Gastrocnemius medialis (tissue), 4 donors: ENCODE measurements at regions not wholly inside any gene's neighbourhood (a gene's known extent, or its start where the extent isn't known, plus 50 kb on each side); places are given as distances from the start of the nearest gene placed in this dataset.

Source experiments
- ATAC-seq, 2 donors: fragments of 150-250 bp; one replicate each; pipeline ENCODE4 v1.9.1; 2016
- DNase-seq, 2 donors: peaks; one replicate each; pipeline ENCODE4 v3.0.0-alpha.2; 2019
- H3K27ac ChIP-seq, 4 donors: fragments of 200-600 bp; sonication (generic); 1 replicate in 1 of 4; 2 replicates in 3 of 4; pipeline ENCODE4 v1.5.1; 2016 to 2018; ENCODE audit warnings: mild to moderate bottlenecking in 2 of 4, moderate library complexity in 1 of 4
- H3K27me3 ChIP-seq, 3 donors: fragments of 200-600 bp; sonication (generic) in 2 of 3; 1 replicate in 1 of 3; 2 replicates in 2 of 3; pipeline versions ENCODE4 v1.5.1 to v1.6.0; 2016 to 2019; ENCODE audit warnings: mild to moderate bottlenecking in 1 of 3, moderate library complexity in 1 of 3
- H3K36me3 ChIP-seq, 2 donors: fragments of 200-600 bp; sonication (generic) in 1 of 2; one replicate each; pipeline ENCODE4 v1.5.1; 2017 to 2018
- H3K4me1 ChIP-seq, 2 donors: fragments of 200-600 bp; sonication (generic) in 1 of 2; one replicate each; pipeline ENCODE4 v1.5.1; 2016 to 2017; ENCODE audit warnings: mild to moderate bottlenecking in 2 of 2
- H3K4me3 ChIP-seq, 4 donors: fragments of 200-600 bp; sonication (generic) in 3 of 4; 1 replicate in 1 of 4; 2 replicates in 3 of 4; pipeline ENCODE4 v1.5.1; 2016 to 2019; ENCODE audit warnings: mild to moderate bottlenecking in 2 of 4
- H3K9me3 ChIP-seq, 3 donors: fragments of 200-600 bp; sonication (generic) in 2 of 3; 1 replicate in 1 of 3; 2 replicates in 2 of 3; pipeline ENCODE4 v1.5.1; 2016 to 2019
- CTCF ChIP-seq, 5 experiments: fragments of 450-650 bp in 3 of 5; fragments of 200-600 bp in 2 of 5; sonication (generic) in 2 of 5; IDR thresholded peaks in 4 of 5; conservative IDR thresholded peaks in 1 of 5; 1 replicate in 4 of 5; 2 replicates in 1 of 5; pipeline ENCODE4 v1.5.1; 2016 to 2019; ENCODE audit warnings: antibody characterized with exemption in 5 of 5, mild to moderate bottlenecking in 3 of 5, moderate library complexity in 3 of 5
- POLR2A ChIP-seq, 2 donors: fragments of 450-650 bp; IDR thresholded peaks; one replicate each; pipeline ENCODE4 v1.6.1; 2017; ENCODE audit warnings: antibody characterized with exemption in 2 of 2, mild to moderate bottlenecking in 2 of 2, moderate library complexity in 2 of 2
- in situ Hi-C, 4 donors: fragments of 200-750 bp; cut with MboI; loops; one replicate each; pipeline versions ENCODE4 v1.15.0 to v1.8.0; 2017; ENCODE audit warnings: low sequenced_read_pairs in 4 of 4
- intact Hi-C: fragments of 100-400 bp; cut with DNase I; formaldehyde crosslinking; loops from one replicate; pipeline ENCODE4 v1.15.1; 2023; ENCODE audit warnings: low total_unique reads

GRCh38 chrX:4800756-4801155 lies 1087.3 kb upstream of the PRKX start:
- no peak for DNase-seq
- no peaks in the 10 kb centered on the region for H3K9me3 ChIP-seq
- H3K27ac ChIP-seq = no peak overlapping the region
- intact Hi-C loops = no loop called here
- no peak for TF ChIP-seq CTCF (IDR thresholded peaks at IDR 0.05 in 4 of 5, conservative IDR thresholded peaks at IDR 0.05 in 1 of 5)
- no peak for TF ChIP-seq POLR2A (IDR thresholded peaks at IDR 0.05)
- no peaks in the 10 kb centered on the region for H3K36me3 ChIP-seq
- ATAC-seq = no peak
- H3K4me3 ChIP-seq = no peak overlapping the region
- no peaks in the 10 kb centered on the region for H3K4me1 ChIP-seq
- in situ Hi-C loops = no loop called here
- no peaks in the 10 kb centered on the region for H3K27me3 ChIP-seq

- in situ Hi-C loops = no loop called here
These were observed 1074.5 kb upstream of the PRKX start for GRCh38 chrX:4787971-4788370.

GRCh38 chrX:4764888-4765287 lies 1051.4 kb upstream of the PRKX start:
- no peaks in the 10 kb centered on the region for H3K27me3 ChIP-seq
- H3K27ac ChIP-seq = no peak overlapping the region
- H3K4me1 ChIP-seq = no peaks in the 10 kb centered on the region
- ATAC-seq (no peak), DNase-seq (no peak)
- no peaks in the 10 kb centered on the region for H3K9me3 ChIP-seq
- no peaks in the 10 kb centered on the region for H3K36me3 ChIP-seq
- TF ChIP-seq CTCF (IDR thresholded peaks at IDR 0.05 in 4 of 5, conservative IDR thresholded peaks at IDR 0.05 in 1 of 5) = no peak
- TF ChIP-seq POLR2A (IDR thresholded peaks at IDR 0.05) = no peak
- no peak overlapping the region for H3K4me3 ChIP-seq
- in situ Hi-C loops (no loop called here), intact Hi-C loops (no loop called here)

More at GRCh38 chrX:4787971-4788370, 1074.5 kb upstream of the PRKX start:
- no peak overlapping the region for H3K4me3 ChIP-seq
- ATAC-seq = no peak
- DNase-seq = no peak
- no peak overlapping the region for H3K27ac ChIP-seq
- H3K36me3 ChIP-seq = no peaks in the 10 kb centered on the region
- TF ChIP-seq POLR2A (IDR thresholded peaks at IDR 0.05) = no peak
- no peak for TF ChIP-seq CTCF (IDR thresholded peaks at IDR 0.05 in 4 of 5, conservative IDR thresholded peaks at IDR 0.05 in 1 of 5)
- no peaks in the 10 kb centered on the region for H3K9me3 ChIP-seq
- intact Hi-C loops = no loop called here
- H3K4me1 ChIP-seq = no peaks in the 10 kb centered on the region
- no peaks in the 10 kb centered on the region for H3K27me3 ChIP-seq

GRCh38 chrX:4762196-4762595 lies 1048.7 kb upstream of the PRKX start:
- H3K4me3 ChIP-seq = no peak overlapping the region
- in situ Hi-C loops = no loop called here

More at GRCh38 chrX:4762196-4762595, 1048.7 kb upstream of the PRKX start:
- DNase-seq (no peak), ATAC-seq (no peak)
- Histone ChIP-seq H3K27me3 (no peaks in the 10 kb centered on the region), H3K36me3 (no peaks in the 10 kb centered on the region), H3K4me1 (no peaks in the 10 kb centered on the region), H3K9me3 (no peaks in the 10 kb centered on the region), H3K27ac (no peak overlapping the region)
- TF ChIP-seq POLR2A (IDR thresholded peaks at IDR 0.05) (no peak), CTCF (IDR thresholded peaks at IDR 0.05 in 4 of 5, conservative IDR thresholded peaks at IDR 0.05 in 1 of 5) (no peak)
- intact Hi-C loops = no loop called here
